ENCODE measurements at regions not wholly inside any gene's neighbourhood (a gene's known extent, or its start where the extent isn't known, plus 50 kb on each side); places are given as distances from the start of the nearest gene placed in this dataset.

- no peaks in the 10 kb centered on the region for H3K36me3 ChIP-seq
- WGBS: 78% methylated on average over 8 of the region's 8 CpGs
- peak overlapping the region in 1 of 2 donors; percentile 39 for H3K27ac ChIP-seq
- intact Hi-C loops (cut with DNase I): no loop called here
- DNase-seq (ENCODE audit: low spot score): no peak
- H3K4me1 ChIP-seq (replicated peaks): peaks cover 7% of the 10 kb centered on the region
- H3K4me3 ChIP-seq: no peak overlapping the region
- H3K9me3 ChIP-seq: no peaks in the 10 kb centered on the region
- H3K27me3 ChIP-seq (replicated peaks; ENCODE audit: insufficient read depth): no peaks in the 10 kb centered on the region
- TF ChIP-seq POLR2A (IDR thresholded peaks at IDR 0.05): no peak
- TF ChIP-seq, protein P1, sequence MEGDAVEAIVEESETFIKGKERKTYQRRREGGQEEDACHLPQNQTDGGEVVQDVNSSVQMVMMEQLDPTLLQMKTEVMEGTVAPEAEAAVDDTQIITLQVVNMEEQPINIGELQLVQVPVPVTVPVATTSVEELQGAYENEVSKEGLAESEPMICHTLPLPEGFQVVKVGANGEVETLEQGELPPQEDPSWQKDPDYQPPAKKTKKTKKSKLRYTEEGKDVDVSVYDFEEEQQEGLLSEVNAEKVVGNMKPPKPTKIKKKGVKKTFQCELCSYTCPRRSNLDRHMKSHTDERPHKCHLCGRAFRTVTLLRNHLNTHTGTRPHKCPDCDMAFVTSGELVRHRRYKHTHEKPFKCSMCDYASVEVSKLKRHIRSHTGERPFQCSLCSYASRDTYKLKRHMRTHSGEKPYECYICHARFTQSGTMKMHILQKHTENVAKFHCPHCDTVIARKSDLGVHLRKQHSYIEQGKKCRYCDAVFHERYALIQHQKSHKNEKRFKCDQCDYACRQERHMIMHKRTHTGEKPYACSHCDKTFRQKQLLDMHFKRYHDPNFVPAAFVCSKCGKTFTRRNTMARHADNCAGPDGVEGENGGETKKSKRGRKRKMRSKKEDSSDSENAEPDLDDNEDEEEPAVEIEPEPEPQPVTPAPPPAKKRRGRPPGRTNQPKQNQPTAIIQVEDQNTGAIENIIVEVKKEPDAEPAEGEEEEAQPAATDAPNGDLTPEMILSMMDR (IDR thresholded peaks at IDR 0.05): no peak
- TF ChIP-seq POLR2AphosphoS5 (IDR thresholded peaks at IDR 0.05): no peak
These were observed 65.1 kb upstream of the RAB4A start for GRCh38 chr1:229205854-229206253.

- Histone ChIP-seq H3K9me3 (no peaks in the 10 kb centered on the region), H3K36me3 (no peaks in the 10 kb centered on the region), H3K4me1 (replicated peaks) (peaks cover 7% of the 10 kb centered on the region), H3K27ac (peak overlapping the region; percentile 5 to 82), H3K4me3 (no peak overlapping the region), H3K27me3 (replicated peaks; ENCODE audit: insufficient read depth) (no peaks in the 10 kb centered on the region)
- TF ChIP-seq POLR2AphosphoS5 (IDR thresholded peaks at IDR 0.05): peak; percentile 21
- TF ChIP-seq, protein P1 (IDR thresholded peaks at IDR 0.05): no peak
- 85% methylated on average over 3 of the region's 3 CpGs for WGBS
- no peak for DNase-seq (ENCODE audit: low spot score)
- intact Hi-C loops (cut with DNase I): no loop called here
These were observed 63.0 kb upstream of the RAB4A start for GRCh38 chr1:229207916-229208315.

- TF ChIP-seq, protein P1 (IDR thresholded peaks at IDR 0.05): no peak
- TF ChIP-seq POLR2AphosphoS5 (IDR thresholded peaks at IDR 0.05) (peak; percentile 71), POLR2A (IDR thresholded peaks at IDR 0.05) (no peak)
- no peak overlapping the region for H3K4me3 ChIP-seq
- 60% methylated on average over 3 of the region's 3 CpGs for WGBS
- no peaks in the 10 kb centered on the region for H3K36me3 ChIP-seq
- H3K27ac ChIP-seq: peak overlapping the region; percentile 67 to 82
- no peaks in the 10 kb centered on the region for H3K9me3 ChIP-seq
- intact Hi-C loops (cut with DNase I): no loop called here
- peaks cover 7% of the 10 kb centered on the region for H3K4me1 ChIP-seq (replicated peaks)
- H3K27me3 ChIP-seq (replicated peaks; ENCODE audit: insufficient read depth): no peaks in the 10 kb centered on the region
- DNase-seq (ENCODE audit: low spot score): no peak
These were observed 62.4 kb upstream of the RAB4A start for GRCh38 chr1:229208481-229208880.

DNA sequence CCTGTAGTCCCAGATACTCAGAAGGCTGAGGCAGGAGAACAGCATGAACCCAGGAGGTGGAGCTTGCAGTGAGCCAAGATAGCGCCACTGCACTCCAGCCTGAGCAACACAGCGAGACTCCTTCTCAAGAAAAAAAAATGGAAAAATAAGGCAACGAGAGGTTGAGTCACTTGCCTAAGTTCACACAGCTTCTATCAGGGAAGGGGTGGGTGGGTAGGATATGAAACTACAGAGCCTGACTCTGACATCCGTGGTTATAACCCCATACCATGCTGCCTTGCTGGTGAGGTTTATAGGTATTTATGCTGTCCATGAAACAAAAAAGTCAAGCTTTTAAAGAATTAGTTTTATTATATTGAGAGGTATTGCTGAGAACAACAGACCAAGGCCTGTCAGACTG is 61.5 kb upstream of the RAB4A start:
- Histone ChIP-seq H3K27ac (peak overlapping the region; percentile 67 to 82), H3K36me3 (no peaks in the 10 kb centered on the region), H3K4me3 (no peak overlapping the region), H3K9me3 (no peaks in the 10 kb centered on the region), H3K4me1 (replicated peaks) (peaks cover 7% of the 10 kb centered on the region), H3K27me3 (replicated peaks; ENCODE audit: insufficient read depth) (no peaks in the 10 kb centered on the region)
- intact Hi-C loops (cut with DNase I): no loop called here
- TF ChIP-seq POLR2AphosphoS5 (IDR thresholded peaks at IDR 0.05) (no peak), POLR2A (IDR thresholded peaks at IDR 0.05) (no peak)
- TF ChIP-seq, protein P1 (IDR thresholded peaks at IDR 0.05): no peak
- 76% methylated on average over 4 of the region's 4 CpGs for WGBS
- no peak for DNase-seq (ENCODE audit: low spot score)

DNA sequence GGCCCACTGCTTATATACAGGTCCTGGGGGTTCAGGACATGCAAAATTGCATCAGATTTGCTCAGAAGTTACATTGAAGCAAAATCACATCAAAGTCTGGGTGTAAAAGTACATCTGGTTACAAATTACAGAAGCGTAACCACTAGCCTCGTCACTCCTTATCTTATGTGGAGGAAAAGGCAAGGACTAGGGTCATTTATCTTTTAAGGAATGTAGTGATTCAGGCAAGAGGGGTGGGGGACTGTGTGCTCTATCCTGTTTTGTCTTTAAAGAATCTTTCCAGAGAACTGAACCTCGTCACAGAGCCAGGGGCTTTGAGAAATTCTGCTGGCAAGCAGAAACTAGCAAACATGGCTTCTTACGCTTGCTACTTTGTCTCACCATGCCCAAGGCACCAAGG is 61.1 kb upstream of the RAB4A start:
- Histone ChIP-seq H3K27ac (peak overlapping the region; percentile 67 to 82), H3K27me3 (replicated peaks; ENCODE audit: insufficient read depth) (no peaks in the 10 kb centered on the region), H3K36me3 (no peaks in the 10 kb centered on the region), H3K9me3 (no peaks in the 10 kb centered on the region), H3K4me3 (no peak overlapping the region), H3K4me1 (replicated peaks) (peaks cover 7% of the 10 kb centered on the region)
- no peak for TF ChIP-seq POLR2AphosphoS5 (IDR thresholded peaks at IDR 0.05)
- TF ChIP-seq POLR2A (IDR thresholded peaks at IDR 0.05): no peak
- TF ChIP-seq, protein P1 (IDR thresholded peaks at IDR 0.05): no peak
- 82% methylated on average over 4 of the region's 4 CpGs for WGBS
- intact Hi-C loops (cut with DNase I): no loop called here
- no peak for DNase-seq (ENCODE audit: low spot score)

Measured in prostate gland (tissue), 2 donors.